ENCODE measurements at regions not wholly inside any gene's neighbourhood (a gene's known extent, or its start where the extent isn't known, plus 50 kb on each side); places are given as distances from the start of the nearest gene placed in this dataset.

GRCh38 chr1:79887059-79887458 lies 880.5 kb upstream of the ADGRL4 start:
- Histone ChIP-seq H4K20me1 (replicated peaks in 1 of 2; ENCODE audit: control insufficient read depth in 1 of 2, insufficient read depth in 2 of 2, low read length in 2 of 2) (no peaks in the 10 kb centered on the region), H3K4ac (replicated peaks; ENCODE audit: insufficient read length, low read depth, low read length) (no peak overlapping the region), H2BK120ac (replicated peaks; ENCODE audit: low read depth, low read length) (no peak overlapping the region), H3K9me3 (ENCODE audit: insufficient read depth in 2 of 2, low read depth in 1 of 2, low read length in 1 of 2) (peaks cover 12 to 13% of the 10 kb centered on the region in 2 experiments), H3K18ac (ENCODE audit: extremely low read depth, low read length) (no peak overlapping the region), H2BK12ac (ENCODE audit: low read depth, low read length) (no peak overlapping the region), H3K4me2 (ENCODE audit: insufficient read depth in 1 of 2, low read depth in 2 of 2, low read length in 2 of 2) (no peak overlapping the region), H3K14ac (ENCODE audit: insufficient read length) (no peak overlapping the region), H3K23ac (ENCODE audit: insufficient read length) (no peak overlapping the region), H3K36me3 (ENCODE audit: control insufficient read depth in 2 of 4, insufficient read depth in 4 of 4, low read length in 3 of 4) (no peaks in the 10 kb centered on the region), H2AK5ac (ENCODE audit: low read depth, low read length) (no peak overlapping the region), H2BK15ac (ENCODE audit: low read length) (no peak overlapping the region), H3K4me3 (ENCODE audit: extremely low read depth in 1 of 4, insufficient read depth in 2 of 4, low read depth in 3 of 4, low read length in 4 of 4) (no peak overlapping the region), H2BK5ac (ENCODE audit: low read depth, low read length) (no peak overlapping the region), H3K27ac (ENCODE audit: low read depth, low read length) (no peak overlapping the region), H3K56ac (replicated peaks; ENCODE audit: insufficient read length, low read depth, low read length) (no peak overlapping the region), H2BK20ac (ENCODE audit: low read length) (no peak overlapping the region), H2AFZ (ENCODE audit: low read length) (no peak overlapping the region), H4K5ac (ENCODE audit: insufficient read length, low read depth, low read length) (no peak overlapping the region), H3K27me3 (replicated peaks in 1 of 4; ENCODE audit: control insufficient read depth in 3 of 4, extremely low read depth in 1 of 4, insufficient read depth in 3 of 4, low read length in 3 of 4) (no peaks in the 10 kb centered on the region), H4K91ac (replicated peaks; ENCODE audit: insufficient read length, low read length) (no peak overlapping the region), H3K79me1 (ENCODE audit: low read depth, low read length) (no peaks in the 10 kb centered on the region), H3K4me1 (replicated peaks in 1 of 4; ENCODE audit: control insufficient read depth in 3 of 4, insufficient read depth in 4 of 4, low read length in 3 of 4) (no peaks in the 10 kb centered on the region), H3K23me2 (ENCODE audit: low read depth, low read length) (no peaks in the 10 kb centered on the region), H3K79me2 (ENCODE audit: control insufficient read depth in 1 of 2, insufficient read depth in 2 of 2, low read length in 2 of 2) (no peaks in the 10 kb centered on the region), H3K9ac (replicated peaks in 1 of 4; ENCODE audit: extremely low read depth in 1 of 4, low read depth in 3 of 4, low read length in 3 of 4) (no peak overlapping the region), H4K8ac (ENCODE audit: extremely low read depth, insufficient read depth, low read length) (no peak overlapping the region)
- ChIA-PET CTCF (ENCODE audit: partially characterized antibody) (no interaction called here), POLR2A (ENCODE audit: partially characterized antibody) (no interaction called here)
- FAIRE-seq (no peak), DNase-seq (ENCODE audit: low read depth in 1 of 2, low spot score in 2 of 2) (no peak)
- TF ChIP-seq, protein P1, sequence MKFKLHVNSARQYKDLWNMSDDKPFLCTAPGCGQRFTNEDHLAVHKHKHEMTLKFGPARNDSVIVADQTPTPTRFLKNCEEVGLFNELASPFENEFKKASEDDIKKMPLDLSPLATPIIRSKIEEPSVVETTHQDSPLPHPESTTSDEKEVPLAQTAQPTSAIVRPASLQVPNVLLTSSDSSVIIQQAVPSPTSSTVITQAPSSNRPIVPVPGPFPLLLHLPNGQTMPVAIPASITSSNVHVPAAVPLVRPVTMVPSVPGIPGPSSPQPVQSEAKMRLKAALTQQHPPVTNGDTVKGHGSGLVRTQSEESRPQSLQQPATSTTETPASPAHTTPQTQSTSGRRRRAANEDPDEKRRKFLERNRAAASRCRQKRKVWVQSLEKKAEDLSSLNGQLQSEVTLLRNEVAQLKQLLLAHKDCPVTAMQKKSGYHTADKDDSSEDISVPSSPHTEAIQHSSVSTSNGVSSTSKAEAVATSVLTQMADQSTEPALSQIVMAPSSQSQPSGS (IDR thresholded peaks at IDR 0.05; ENCODE audit: low read length): no peak
- TF ChIP-seq HDAC2 (IDR thresholded peaks at IDR 0.05; ENCODE audit: borderline replicate concordance in 1 of 2, low read depth in 2 of 2, low read length in 2 of 2) (no peak), KDM5A (IDR thresholded peaks at IDR 0.05; ENCODE audit: low read length) (no peak), SP2 (IDR thresholded peaks at IDR 0.05; ENCODE audit: low read length) (no peak), BRCA1 (IDR thresholded peaks at IDR 0.05; ENCODE audit: low read depth, low read length) (no peak), SP4 (IDR thresholded peaks at IDR 0.05; ENCODE audit: low read length) (no peak), RNF2 (IDR thresholded peaks at IDR 0.05; ENCODE audit: borderline replicate concordance, low read depth, low read length, missing control alignments, poor library complexity, severe bottlenecking) (no peak), POLR2AphosphoS5 (IDR thresholded peaks at IDR 0.05; ENCODE audit: low read depth, low read length) (no peak), TAF1 (IDR thresholded peaks at IDR 0.05; ENCODE audit: low read depth, low read length) (no peak), ATF3 (IDR thresholded peaks at IDR 0.05; ENCODE audit: insufficient read depth, low read depth, low read length) (no peak)

Measured in H1 (cell line).